D341Med (cell line): ENCODE measurements at regions not wholly inside any gene's neighbourhood (a gene's known extent, or its start where the extent isn't known, plus 50 kb on each side); places are given as distances from the start of the nearest gene placed in this dataset.

Source experiments
- DNase-seq: peaks from one replicate; pipeline ENCODE4 v3.0.0; 2012; ENCODE audit warnings: low spot score

DNA sequence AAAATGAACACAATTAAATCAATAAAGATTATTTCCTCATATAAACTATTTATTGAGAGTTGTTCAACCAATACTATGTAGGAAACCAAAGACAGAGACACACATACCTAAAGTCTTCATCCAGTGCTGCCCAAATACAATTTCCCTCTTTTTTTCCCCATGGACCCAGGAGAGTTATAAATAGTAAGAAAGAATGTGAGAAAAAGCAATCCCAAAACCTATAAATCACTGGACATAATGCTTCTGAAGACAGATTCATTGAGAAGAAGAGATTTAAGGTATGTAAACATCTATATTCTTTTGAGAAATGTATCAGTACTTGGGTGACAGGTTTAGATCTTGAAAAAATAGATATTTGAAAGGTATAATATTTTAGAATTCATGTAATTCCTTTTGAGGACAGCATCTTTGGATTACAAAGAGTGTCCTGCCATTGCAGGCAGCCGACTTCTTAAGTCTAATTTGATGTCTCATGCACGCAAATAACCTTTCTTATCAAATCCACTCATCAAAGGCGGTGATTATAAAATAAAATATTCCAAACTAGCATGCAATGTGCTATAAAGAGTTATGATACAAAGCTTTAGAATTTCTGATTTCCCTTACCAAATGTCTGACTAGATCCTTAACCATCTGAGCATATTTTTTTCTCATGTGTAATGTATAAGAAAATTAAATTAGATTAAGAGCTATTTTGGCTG lies 739.4 kb downstream of the LIG4 start:
- no peak for DNase-seq

DNA sequence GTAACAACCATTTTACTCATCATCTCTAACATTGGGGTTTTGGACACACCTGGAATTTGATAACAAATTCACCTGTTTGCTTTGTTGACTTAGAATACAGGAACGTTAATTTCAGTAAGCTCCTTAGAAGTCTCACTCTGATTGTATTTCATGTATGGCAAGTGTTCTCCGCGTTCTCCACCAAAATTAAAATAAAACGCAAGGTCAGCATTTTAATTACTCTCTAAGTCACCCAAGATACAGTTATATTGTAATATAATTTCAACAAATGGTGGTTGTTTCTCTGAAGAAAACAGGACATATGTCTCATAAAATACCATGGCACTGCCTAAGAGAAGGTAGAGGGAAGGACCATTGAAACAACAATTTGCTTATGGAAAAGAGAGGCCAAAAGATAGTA lies 742.1 kb downstream of the LIG4 start:
- DNase-seq: no peak

DNA sequence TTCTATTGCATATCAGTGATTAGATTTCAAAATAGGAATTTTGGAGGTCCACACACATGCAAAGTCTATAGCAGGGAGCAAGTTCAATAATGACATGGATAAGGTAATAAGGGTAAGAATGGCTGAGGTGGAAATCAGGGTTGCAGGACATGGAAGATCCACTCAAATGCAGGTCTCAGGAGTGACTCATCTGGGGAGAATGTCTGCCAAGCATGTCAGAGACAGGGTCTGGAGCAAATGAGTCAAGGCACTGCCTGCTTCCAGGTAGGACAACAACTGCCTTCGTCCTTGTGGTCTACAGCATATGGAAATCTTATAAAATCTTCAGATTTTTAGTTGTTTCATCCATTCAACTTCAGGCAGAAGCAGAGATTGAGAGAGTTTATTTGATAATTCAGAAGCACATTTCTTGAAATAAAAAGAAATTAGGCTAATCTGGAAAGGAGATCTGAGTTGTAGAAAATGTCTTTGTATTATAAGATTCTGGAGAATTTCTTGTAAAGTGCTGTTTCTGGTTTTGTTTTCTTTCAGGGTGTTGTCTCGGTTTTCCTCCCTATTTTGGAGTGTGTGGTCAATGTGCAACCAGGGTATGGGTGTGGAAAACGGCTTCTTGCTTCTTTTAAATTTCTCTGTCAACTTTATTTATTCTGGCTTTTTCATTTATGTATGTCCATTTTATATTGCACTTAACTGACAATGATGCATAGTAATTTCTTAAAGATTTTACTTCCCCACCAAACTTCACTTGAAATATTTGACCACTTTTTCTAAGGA lies 748.8 kb downstream of the LIG4 start:
- DNase-seq: no peak

GRCh38 chr13:107462501-107462900 lies 752.8 kb downstream of the LIG4 start:
- DNase-seq: no peak

- no peak for DNase-seq
Measured at GRCh38 chr13:107461751-107462150, 753.6 kb downstream of the LIG4 start.

GRCh38 chr13:107459430-107459829 lies 755.9 kb downstream of the LIG4 start:
- no peak for DNase-seq

DNA sequence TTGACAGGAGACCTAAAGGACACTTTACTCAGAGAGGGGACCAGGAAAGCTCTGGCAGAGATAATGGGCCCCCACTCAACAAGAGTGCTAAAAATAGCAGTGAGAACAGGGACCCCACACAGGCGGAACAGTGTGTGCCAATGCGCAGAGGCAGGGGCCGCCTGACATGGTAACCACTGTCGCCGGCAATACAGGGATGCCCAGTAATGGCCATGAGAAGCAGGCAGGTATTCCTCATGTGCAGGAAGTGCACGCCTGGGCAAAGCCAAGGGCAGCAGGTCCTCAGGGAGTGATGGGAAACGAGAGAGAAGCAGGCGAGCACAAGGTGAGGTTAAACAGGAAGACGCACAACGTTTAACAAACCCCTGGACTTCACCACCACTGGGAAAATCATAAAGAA lies 757.1 kb downstream of the LIG4 start:
- no peak for DNase-seq

DNA sequence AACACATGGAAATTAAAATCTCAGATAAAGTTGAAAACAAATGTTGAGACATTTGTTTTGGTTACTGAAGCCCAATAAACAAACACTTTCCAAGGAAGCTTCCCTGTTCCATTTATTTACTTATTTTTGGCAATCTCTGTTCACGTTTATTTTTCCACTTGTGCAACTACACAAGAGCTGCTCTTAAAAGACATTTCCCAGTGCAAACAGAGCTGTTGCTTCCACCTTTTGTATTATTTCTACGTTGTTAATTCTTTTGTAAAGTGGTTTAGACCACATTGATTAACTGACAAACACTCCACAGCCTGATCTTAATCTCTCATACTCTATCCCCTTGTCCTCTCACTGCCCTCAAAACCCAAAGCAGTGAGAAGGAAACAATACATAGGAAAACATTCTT lies 757.6 kb downstream of the LIG4 start:
- DNase-seq: no peak

DNA sequence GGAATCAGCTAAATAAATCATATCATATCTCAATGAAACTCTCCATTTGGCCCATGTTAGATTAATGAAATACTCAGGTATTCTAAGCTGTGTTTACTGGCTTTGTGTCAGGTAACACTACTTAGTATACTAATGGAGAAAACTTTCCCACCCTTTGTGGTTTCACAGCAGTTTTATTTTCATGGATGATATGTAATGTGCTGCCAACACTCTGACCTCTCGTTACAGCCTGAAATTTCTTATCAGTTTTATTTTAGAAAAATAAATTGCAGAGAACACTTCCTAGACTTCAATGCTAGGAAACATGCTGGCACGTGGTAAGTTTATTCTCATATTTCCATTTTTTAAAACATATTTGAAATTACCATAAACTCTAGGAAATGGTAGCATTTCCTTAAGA lies 758.9 kb downstream of the LIG4 start:
- no peak for DNase-seq

DNA sequence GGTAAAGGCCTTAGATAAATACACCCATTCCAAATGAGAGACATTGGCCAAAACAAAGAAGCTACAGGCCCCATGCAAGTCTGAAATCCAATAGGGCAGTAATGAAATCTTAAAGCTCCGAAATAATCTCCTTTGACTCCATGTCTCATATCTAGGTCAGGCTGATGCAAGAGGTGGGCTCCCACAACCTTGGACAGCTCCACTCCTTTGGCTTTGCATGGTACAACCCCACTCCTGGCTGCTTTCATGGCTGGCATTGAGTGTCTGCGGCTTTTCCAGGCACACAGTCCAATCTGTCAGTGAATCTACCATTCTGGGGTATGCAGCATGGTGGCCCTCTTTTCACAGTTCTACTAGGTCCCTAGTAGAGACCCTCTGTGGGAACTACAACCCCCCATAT lies 762.5 kb downstream of the LIG4 start:
- DNase-seq: no peak

DNA sequence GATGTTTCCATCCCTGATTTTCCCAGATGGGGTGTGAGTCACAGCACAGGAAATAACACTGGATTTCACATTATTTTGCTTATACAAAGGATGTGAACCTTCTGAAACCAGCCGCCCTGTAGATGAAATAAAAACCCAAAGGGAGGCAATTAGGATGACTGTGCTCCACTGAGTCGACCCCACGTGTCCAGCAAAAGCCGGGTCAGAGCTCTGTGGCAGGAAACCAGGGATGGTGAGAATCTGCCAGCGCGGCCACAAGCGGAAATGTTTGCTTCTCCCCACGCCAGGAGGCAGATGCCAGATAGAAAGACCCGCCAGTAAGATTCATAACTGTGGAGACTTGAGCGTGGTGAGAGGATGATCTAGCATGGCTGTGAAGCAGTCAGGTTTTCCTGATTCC lies 764.4 kb downstream of the LIG4 start:
- no peak for DNase-seq

DNA sequence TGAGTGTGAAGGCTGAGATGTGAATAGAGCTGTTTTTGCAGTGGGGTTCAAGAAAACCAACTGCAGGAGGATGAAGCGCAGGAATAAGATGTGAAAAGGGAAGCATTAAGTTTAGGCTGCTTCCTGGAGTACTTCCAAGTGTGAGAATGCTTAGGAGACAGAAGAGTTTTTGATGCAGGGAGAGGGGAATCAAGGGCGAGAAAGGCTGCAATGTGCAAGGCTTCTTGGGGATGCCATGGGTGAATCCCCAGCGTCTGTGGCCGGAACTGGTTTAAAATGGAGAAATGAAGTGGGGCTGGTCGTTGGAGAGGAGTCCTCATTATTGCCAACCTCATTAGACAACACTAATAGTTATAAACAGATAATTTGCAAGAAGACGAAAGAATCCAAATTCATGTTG lies 764.9 kb downstream of the LIG4 start:
- no peak for DNase-seq

DNA sequence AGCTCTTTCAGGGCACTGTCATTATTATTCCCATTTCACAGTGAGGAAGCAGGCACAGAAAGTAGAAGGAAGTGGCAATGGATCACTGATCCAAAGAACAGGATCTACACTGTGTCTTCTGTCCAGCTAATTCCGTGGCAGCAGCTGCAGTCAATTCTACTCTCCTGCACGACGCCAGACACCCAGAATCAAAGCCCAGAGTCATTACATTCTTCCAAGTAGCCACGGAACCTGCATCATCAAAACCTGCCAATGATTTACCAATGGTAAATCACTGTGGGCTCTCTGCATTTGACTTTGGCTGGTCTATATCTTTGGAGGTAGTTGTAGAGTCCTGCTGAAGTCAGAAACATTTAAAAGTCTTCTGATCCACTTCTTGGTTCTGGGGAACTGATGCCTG lies 767.7 kb downstream of the LIG4 start:
- DNase-seq: no peak

DNA sequence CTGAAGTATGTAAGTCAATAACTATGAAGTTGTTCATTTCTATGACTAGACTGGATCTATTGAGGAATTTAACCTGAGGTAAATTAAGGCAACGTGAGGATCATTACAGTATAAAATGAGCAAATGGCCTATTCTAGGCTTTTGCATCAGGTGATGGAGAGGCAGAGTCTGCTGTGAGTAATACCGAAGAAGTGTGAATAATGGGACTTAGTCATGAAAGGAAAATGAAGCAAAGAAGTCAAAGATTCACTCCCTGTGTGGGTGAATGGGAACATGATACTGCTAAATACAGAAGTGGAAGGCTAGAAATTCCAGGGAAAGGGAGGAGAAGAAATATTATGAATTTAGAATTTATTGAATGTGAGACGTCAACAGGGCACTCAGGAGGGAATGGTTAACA lies 774.1 kb downstream of the LIG4 start:
- DNase-seq: no peak

- no peak for DNase-seq
Measured at GRCh38 chr13:107438251-107438650, 777.1 kb downstream of the LIG4 start.

GRCh38 chr13:107434347-107434746 lies 781.0 kb downstream of the LIG4 start:
- no peak for DNase-seq

- no peak for DNase-seq
Measured at GRCh38 chr13:107427536-107427935, 787.8 kb downstream of the LIG4 start.

DNA sequence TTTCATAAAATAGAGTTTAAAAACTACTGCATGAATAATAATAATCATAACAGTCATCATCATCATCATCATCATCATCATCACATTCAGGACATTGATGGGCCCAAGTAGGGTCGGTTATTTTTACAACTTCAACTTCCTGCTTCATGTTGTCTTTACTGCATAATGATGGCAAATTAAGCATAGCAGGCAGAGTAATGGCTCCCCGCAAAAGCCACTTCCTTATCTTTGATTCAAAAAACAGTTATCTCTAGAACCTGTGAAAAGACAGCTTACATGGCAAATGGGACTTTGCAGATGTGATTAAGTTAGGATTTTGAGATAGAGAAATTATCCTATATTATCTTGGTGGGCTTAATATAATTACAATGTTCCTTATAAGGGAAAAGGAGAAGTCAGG lies 792.9 kb downstream of the LIG4 start:
- DNase-seq: no peak

GRCh38 chr13:107421951-107422350 lies 793.4 kb downstream of the LIG4 start:
- DNase-seq: no peak

DNA sequence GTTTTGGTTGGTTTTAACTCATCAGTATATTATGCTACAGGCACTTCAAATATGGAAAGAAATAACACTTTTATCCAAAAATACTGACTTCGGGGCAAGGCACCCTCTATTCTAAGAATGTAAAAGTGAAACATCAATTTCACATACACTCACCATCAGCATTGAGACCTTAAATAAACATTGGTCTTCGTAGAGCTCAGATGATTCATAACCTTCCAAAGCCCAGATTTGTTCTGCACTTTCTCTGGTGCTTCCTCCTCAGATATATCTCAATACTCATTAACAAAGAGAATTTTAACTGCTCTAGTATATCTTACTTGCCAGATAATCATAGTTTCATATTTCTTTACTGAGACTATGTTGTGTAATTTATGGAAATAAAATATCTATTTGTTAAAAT lies 794.3 kb downstream of the LIG4 start:
- DNase-seq: no peak

DNA sequence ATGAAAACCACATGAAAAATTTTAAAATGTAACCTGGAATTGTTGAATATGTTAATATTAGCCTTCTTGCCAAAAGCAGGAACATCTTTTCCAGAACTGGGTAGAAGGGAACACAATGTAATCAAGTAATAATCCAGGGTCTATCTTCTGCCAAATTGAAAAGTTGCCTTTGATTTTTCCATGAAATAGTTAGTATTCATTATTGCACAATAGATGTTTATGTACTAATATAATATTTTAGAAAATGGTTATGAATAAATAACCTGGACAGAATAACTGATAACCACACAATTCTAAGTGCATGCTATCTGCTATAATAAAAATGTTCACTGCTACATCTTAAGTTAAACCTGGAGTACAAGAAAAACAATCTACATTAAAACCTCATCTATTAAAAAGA lies 802.3 kb downstream of the LIG4 start:
- DNase-seq: no peak

GRCh38 chr13:107407074-107407473 lies 808.3 kb downstream of the LIG4 start:
- DNase-seq: no peak

- no peak for DNase-seq
Measured at GRCh38 chr13:107395927-107396662, 819.2 kb downstream of the LIG4 start.
